ENCODE measurements at regions not wholly inside any gene's neighbourhood (a gene's known extent, or its start where the extent isn't known, plus 50 kb on each side); places are given as distances from the start of the nearest gene placed in this dataset.
A peak's percentile ranks its signal among the peaks of the same experiment; 100 is the strongest.

DNA sequence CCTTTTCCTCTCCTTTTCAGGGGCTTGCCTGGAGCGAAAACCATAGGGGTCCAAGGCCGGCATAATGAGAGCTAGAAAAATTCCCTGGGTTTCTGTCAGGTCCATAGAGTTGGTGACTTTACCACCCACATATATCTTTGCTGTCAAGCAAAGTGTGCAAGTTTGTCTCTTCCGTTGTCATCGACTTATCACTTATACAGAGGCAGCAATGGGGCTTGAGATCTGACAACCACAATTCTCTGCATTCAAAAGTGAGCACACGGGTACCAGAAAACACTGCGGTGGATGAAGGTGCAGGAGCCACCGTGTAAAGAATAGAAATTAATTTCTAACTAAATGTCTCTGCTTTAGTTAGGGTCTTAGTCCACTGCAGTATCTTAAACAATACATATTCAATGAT lies 162.3 kb downstream of the DAD1 start:
- no peaks in the 10 kb centered on the region for H3K27me3 ChIP-seq

DNA sequence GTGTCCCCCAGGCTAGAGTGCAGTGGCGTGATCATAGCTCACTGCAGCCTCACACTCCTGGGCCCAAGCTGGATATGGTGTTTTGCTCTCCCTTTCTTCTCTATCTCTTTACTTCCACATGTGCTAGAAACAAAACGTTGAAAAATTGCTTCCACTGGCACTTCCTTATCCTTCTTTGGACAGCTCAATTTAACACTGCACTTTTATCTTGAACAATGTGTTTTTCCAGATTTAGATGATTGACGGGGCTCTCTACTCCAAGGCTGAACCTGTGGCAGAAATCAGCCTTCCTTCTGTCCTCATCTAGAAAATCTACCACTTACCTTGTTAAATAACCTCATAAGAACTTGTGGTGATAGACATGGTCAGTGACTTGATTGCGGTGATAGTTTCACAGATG lies 165.1 kb downstream of the DAD1 start:
- Histone ChIP-seq H4K20me1 (no peaks in the 10 kb centered on the region), H3K4me2 (no peak overlapping the region), H3K27me3 (no peaks in the 10 kb centered on the region), H3K27ac (no peak overlapping the region), H3K4me3 (no peak overlapping the region), H3K4me1 (peaks cover 38% of the 10 kb centered on the region), H3K9me3 (no peaks in the 10 kb centered on the region), H3K9ac (no peak overlapping the region), H3K36me3 (no peaks in the 10 kb centered on the region)
- TF ChIP-seq Cebpa-rat (IDR thresholded peaks at IDR 0.05): no peak

More for the DNA sequence above, 162.3 kb downstream of the DAD1 start:
- Histone ChIP-seq H3K27ac (no peak overlapping the region), H4K20me1 (no peaks in the 10 kb centered on the region), H3K4me1 (peaks cover 11% of the 10 kb centered on the region), H3K4me2 (no peak overlapping the region), H3K9ac (no peak overlapping the region), H3K36me3 (no peaks in the 10 kb centered on the region), H3K9me3 (no peaks in the 10 kb centered on the region), H3K4me3 (no peak overlapping the region)
- no peak for TF ChIP-seq Cebpa-rat (IDR thresholded peaks at IDR 0.05)

DNA sequence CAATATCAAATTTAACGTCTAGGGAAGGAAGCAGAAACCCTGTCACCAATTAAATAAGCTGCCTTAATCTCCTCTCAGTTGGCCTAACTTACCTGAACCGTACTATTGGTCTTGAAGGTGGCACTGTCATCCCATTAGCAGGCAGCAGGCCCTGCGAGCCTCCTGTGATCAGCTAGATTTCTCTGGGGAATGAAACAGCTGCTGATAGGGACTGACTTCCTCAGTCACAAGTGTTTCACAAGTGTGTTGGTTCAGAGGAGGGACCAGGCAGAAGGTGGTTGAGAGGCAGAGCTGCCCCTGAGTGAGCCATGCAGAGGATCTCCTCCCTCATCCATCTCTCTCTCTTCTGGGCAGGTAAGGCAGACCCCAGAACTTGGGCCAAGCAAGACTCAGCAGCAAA lies 166.8 kb downstream of the DAD1 start:
- peaks cover 55% of the 10 kb centered on the region for H3K4me1 ChIP-seq
- no peaks in the 10 kb centered on the region for H3K27me3 ChIP-seq
- peak overlapping the region; percentile 14; the same call in 1 of the 2 replicates for H3K4me3 ChIP-seq
- H3K9me3 ChIP-seq: no peaks in the 10 kb centered on the region
- H4K20me1 ChIP-seq: no peaks in the 10 kb centered on the region
- no peak; the same call in 1 of the 2 replicates for TF ChIP-seq Cebpa-rat (IDR thresholded peaks at IDR 0.05)
- no peaks in the 10 kb centered on the region for H3K36me3 ChIP-seq
- H3K4me2 ChIP-seq: peak overlapping the region; percentile 66
- no peak overlapping the region for H3K9ac ChIP-seq
- peak overlapping the region; percentile 53; the same call in 1 of the 2 replicates for H3K27ac ChIP-seq

DNA sequence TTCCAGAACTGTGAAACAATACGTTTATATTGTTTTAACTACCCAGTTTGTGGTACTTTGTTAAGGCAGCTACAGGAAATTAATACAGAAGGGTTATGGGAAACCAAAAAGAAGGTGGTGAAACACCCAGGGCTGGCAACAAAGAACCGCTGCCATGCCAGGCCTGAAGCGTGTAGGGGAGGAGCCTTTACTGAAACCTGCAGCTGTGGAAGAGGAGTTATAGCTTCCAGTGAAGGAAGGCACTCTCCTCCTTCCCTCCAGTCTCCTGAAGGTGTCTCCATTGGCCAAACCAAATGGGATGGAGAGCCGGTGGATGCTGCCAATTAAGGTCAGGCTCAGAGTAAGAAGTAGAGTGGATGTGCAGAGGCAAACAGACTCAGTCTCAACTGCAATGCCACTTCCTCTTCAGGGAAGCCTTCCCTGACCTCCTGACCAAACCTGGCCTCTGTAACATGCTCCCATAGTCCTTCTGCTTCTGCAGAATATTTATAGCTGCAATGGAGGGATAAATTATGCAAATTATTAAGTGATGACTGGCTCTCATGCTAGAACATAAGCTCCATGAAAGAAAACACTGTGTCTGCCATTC lies 168.3 kb downstream of the DAD1 start:
- Histone ChIP-seq H3K9me3 (no peaks in the 10 kb centered on the region), H3K9ac (no peak overlapping the region), H4K20me1 (no peaks in the 10 kb centered on the region), H3K27me3 (no peaks in the 10 kb centered on the region), H3K27ac (peak overlapping the region; percentile 35; the same call in 1 of the 2 replicates), H3K36me3 (no peaks in the 10 kb centered on the region), H3K4me2 (peak overlapping the region; percentile 66), H3K4me1 (peaks cover 70% of the 10 kb centered on the region), H3K4me3 (no peak overlapping the region)
- TF ChIP-seq Cebpa-rat (IDR thresholded peaks at IDR 0.05): no peak

DNA sequence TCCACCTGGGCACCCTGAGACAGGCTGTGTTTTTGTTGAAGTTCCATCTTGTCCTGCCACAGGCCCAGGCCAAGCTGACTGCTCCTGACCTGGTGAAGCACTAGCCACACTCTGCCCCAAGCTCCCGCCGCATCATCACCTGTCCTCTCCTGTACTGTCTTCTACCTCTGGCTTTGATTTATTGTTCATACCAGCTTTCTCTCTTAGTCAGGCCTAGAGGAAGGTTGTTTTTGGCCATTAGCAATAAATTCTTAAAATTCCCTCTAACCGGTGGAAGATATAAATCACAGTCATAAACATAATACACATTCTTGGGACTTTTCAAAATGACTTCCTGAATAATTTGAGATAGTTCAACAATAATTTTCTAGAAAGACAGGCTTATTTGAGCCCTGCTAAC lies 169.4 kb downstream of the DAD1 start:
- TF ChIP-seq Cebpa-rat (IDR thresholded peaks at IDR 0.05): no peak
- no peaks in the 10 kb centered on the region for H4K20me1 ChIP-seq
- no peaks in the 10 kb centered on the region for H3K9me3 ChIP-seq
- no peak overlapping the region for H3K9ac ChIP-seq
- H3K4me1 ChIP-seq: peaks cover 77% of the 10 kb centered on the region
- H3K27ac ChIP-seq: peak overlapping the region; percentile 62
- H3K27me3 ChIP-seq: no peaks in the 10 kb centered on the region
- H3K4me3 ChIP-seq: no peak overlapping the region
- peak overlapping the region; percentile 66 for H3K4me2 ChIP-seq
- H3K36me3 ChIP-seq: no peaks in the 10 kb centered on the region

DNA sequence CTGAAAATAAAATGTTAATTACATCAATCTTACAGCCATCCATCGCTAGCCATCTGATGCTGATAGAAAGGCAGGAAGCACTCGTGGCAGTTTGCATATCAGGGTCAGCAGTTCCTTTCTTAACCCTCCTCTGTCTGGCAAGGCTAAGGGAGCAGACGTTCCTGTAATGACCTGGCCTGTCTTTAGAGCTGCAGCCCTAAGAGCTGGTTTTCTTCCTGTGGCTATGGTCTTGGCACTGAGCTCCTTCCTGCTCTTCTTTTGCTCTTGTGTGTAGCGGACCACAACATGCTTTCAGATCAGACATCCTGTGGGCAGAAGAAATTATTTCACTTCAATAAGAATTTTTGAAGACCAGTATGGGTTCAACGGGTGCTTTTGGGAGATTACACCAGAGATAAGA lies 170.4 kb downstream of the DAD1 start:
- H3K4me2 ChIP-seq: peak overlapping the region; percentile 66

DNA sequence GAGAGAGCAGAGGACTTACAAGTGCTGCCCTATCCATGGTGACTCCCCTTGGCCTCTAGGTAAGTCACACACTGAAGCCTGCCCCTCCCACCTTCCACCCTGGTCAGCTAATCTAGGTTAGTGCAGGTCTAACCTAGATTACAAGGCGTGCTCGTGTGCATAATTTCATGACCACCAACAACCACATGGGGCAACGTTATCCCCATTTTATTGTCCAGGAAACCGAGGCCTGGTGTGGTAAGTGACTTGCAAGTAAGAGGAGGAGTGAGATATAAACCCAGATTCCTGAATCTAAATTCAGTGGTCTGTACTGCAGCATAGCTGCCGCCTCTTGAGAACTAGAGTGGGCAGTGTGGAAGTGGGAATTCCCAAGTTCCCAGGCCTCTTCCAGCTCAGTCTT lies 171.1 kb downstream of the DAD1 start:
- H3K27me3 ChIP-seq: no peaks in the 10 kb centered on the region
- no peaks in the 10 kb centered on the region for H4K20me1 ChIP-seq
- H3K36me3 ChIP-seq: no peaks in the 10 kb centered on the region
- H3K4me3 ChIP-seq: no peak overlapping the region
- peak overlapping the region; percentile 66 for H3K4me2 ChIP-seq
- H3K4me1 ChIP-seq: peaks cover 89% of the 10 kb centered on the region
- H3K9me3 ChIP-seq: no peaks in the 10 kb centered on the region
- H3K27ac ChIP-seq: peak overlapping the region; percentile 62; the same call in 1 of the 2 replicates
- H3K9ac ChIP-seq: no peak overlapping the region
- TF ChIP-seq Cebpa-rat (IDR thresholded peaks at IDR 0.05): no peak

More for the DNA sequence above, 170.4 kb downstream of the DAD1 start:
- H3K4me3 ChIP-seq: no peak overlapping the region
- H3K36me3 ChIP-seq: no peaks in the 10 kb centered on the region
- H3K27ac ChIP-seq: peak overlapping the region; percentile 62; the same call in 1 of the 2 replicates
- H3K27me3 ChIP-seq: no peaks in the 10 kb centered on the region
- H3K9me3 ChIP-seq: no peaks in the 10 kb centered on the region
- no peak for TF ChIP-seq Cebpa-rat (IDR thresholded peaks at IDR 0.05)
- H3K4me1 ChIP-seq: peaks cover 81% of the 10 kb centered on the region
- H3K9ac ChIP-seq: no peak overlapping the region
- H4K20me1 ChIP-seq: no peaks in the 10 kb centered on the region

DNA sequence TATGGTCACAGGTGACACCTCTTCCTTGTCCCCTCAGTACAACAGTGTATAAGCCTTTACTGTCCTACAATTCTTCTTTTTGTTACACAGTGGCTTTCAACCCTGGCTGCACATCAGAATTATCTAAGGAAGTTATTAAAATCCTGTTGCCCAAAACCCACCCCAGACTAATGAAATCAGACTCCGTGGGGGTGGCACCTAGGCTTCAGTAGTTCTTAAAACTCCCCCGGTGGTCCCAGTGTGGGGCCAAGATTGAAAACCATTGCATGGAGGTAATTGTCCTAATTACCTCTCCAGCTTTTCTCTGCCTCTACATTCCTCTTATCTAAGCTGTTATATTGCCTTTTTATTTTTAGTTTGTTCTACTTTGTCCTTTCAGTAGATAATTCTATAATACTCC lies 172.8 kb downstream of the DAD1 start:
- no peaks in the 10 kb centered on the region for H3K36me3 ChIP-seq
- no peak for TF ChIP-seq Cebpa-rat (IDR thresholded peaks at IDR 0.05)
- peaks cover 87% of the 10 kb centered on the region for H3K4me1 ChIP-seq

DNA sequence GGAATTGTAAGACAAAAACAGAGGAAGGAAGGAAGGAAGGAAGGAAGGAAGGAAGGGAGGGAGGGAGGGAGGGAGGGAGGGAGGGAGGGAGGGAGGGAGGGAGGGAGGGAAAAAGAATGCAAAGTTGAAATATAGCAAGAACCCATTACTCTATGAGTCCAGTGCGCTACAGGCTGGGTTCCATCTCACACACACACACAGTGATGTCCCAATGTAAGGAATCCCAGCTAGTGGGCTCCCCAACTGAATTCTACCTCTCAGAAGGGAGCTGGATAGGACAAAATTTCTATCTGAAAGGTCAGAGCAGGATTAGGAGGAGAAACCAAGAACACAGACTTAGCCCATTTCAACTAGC lies 173.4 kb downstream of the DAD1 start:
- Histone ChIP-seq H3K36me3 (no peaks in the 10 kb centered on the region), H3K4me2 (no peak overlapping the region), H3K27me3 (no peaks in the 10 kb centered on the region), H3K27ac (no peak overlapping the region), H3K9ac (no peak overlapping the region), H3K9me3 (no peaks in the 10 kb centered on the region), H3K4me3 (no peak overlapping the region), H4K20me1 (no peaks in the 10 kb centered on the region), H3K4me1 (peaks cover 81% of the 10 kb centered on the region)
- no peak for TF ChIP-seq Cebpa-rat (IDR thresholded peaks at IDR 0.05)

More for the DNA sequence above, 172.8 kb downstream of the DAD1 start:
- H3K27me3 ChIP-seq: no peaks in the 10 kb centered on the region
- H4K20me1 ChIP-seq: no peaks in the 10 kb centered on the region
- no peak overlapping the region for H3K4me3 ChIP-seq
- no peaks in the 10 kb centered on the region for H3K9me3 ChIP-seq
- H3K4me2 ChIP-seq: no peak overlapping the region
- no peak overlapping the region for H3K9ac ChIP-seq
- H3K27ac ChIP-seq: no peak overlapping the region

DNA sequence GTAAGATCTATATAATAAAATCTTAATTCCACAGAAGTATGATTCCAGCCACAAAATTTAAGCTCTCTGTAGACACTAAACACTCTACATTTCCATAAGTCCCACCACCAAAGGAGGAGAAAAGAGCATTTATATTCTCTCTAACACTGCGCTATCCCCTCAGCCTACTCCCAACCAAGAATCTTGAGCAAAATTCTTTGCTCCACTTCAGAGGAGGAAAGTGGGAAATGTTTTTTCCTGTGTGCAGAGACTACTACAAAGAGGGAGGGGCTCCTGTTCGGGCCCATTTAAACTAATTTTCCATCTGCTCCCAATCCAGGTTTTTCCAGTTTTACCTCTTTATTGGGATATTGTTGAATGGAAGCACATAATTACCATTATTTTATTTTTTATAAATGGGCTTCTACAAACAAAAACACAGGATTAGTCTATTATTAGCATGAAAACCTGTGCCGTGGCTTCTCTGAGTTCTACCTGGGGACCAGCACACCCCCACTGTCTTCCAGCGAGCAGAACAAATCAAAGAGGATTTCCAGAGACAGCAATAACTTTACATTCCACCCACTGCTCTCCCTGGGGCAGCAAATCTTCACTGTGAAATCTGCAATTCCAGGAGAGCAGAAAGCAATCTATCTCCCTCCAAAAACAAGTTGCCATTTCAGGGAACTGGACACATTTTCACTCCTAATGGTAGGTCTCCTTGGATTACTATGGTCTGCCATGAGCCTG lies 174.0 kb downstream of the DAD1 start:
- TF ChIP-seq Cebpa-rat (IDR thresholded peaks at IDR 0.05): no peak
- peaks cover 76% of the 10 kb centered on the region for H3K4me1 ChIP-seq
- H3K9ac ChIP-seq: no peak overlapping the region
- no peaks in the 10 kb centered on the region for H3K27me3 ChIP-seq
- H3K36me3 ChIP-seq: no peaks in the 10 kb centered on the region
- no peak overlapping the region for H3K27ac ChIP-seq
- peak overlapping the region; percentile 26; the same call in 1 of the 2 replicates for H3K4me2 ChIP-seq
- no peak overlapping the region for H3K4me3 ChIP-seq
- no peaks in the 10 kb centered on the region for H4K20me1 ChIP-seq
- no peaks in the 10 kb centered on the region for H3K9me3 ChIP-seq

All from BLaER1 (cell line).